ENCODE measurements at regions not wholly inside any gene's neighbourhood (a gene's known extent, or its start where the extent isn't known, plus 50 kb on each side); places are given as distances from the start of the nearest gene placed in this dataset.
A peak's percentile ranks its signal among the peaks of the same experiment; 100 is the strongest.
"Not testable (repeated sequence)": the region's sequence is repeated elsewhere in the genome, so short reads cannot be mapped to it uniquely, and the experiment has no call there.

GRCh38 chr9:42656789-42657188 is 473.3 kb downstream of the SPATA31A6 start:
- not testable (repeated sequence) for DNase-seq (ENCODE audit: low spot score)

- not testable (repeated sequence) for DNase-seq (ENCODE audit: low spot score)
These were observed 474.0 kb downstream of the SPATA31A6 start for GRCh38 chr9:42657496-42657895.

DNA sequence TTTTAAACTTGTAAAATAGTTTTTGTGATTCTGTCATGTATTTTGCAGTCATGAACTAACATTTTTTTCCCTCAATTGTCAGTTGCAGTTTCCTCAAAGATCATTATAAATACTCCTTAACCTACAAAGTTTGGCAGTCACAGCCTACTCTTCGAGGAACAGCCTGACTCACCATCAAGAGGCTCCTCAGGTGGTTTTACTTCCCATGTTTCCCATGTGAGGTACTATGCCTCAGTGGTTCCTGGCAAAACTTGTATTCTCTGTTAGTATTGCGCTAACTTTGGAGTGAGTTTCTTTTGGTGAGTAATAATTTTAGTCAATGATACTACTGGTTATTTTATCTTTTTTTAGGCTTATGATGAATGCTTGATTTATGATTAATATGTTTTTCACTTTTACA is 513.7 kb downstream of the SPATA31A6 start:
- not testable (repeated sequence) for DNase-seq (ENCODE audit: low spot score)

GRCh38 chr9:42702890-42703289 is 519.4 kb downstream of the SPATA31A6 start:
- not testable (repeated sequence) for DNase-seq (ENCODE audit: low spot score)

- DNase-seq (ENCODE audit: low spot score), result not testable (repeated sequence)
These were observed 541.7 kb downstream of the SPATA31A6 start for GRCh38 chr9:42724841-42725835.

- peak; percentile 50 for DNase-seq (ENCODE audit: low spot score)
These were observed 559.8 kb downstream of the SPATA31A6 start for GRCh38 chr9:42743030-42743814.

DNA sequence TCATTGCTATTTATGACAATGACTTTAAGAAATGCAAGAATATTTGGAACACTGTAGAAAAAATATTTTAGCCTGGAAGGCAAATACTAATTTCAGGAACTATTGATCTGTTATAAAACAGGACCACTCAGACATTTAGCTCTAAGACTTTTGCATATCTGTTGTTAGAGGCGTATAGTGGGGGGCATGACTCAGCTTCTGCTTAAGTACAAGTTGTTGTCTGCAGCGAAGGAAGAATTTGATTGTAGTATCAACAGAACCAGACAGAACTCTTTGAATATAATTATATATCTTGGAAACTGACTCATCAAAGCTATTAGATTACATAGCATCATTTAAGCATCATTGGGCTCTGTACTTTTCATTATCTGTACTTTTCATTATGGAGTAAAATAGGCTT is 573.8 kb downstream of the SPATA31A6 start:
- not testable (repeated sequence) for DNase-seq (ENCODE audit: low spot score)

- DNase-seq (ENCODE audit: low spot score), result not testable (repeated sequence)
These were observed 575.9 kb downstream of the SPATA31A6 start for GRCh38 chr9:42759320-42759719.

GRCh38 chr9:42782201-42782600 is 598.7 kb downstream of the SPATA31A6 start:
- not testable (repeated sequence) for DNase-seq (ENCODE audit: low spot score)

DNA sequence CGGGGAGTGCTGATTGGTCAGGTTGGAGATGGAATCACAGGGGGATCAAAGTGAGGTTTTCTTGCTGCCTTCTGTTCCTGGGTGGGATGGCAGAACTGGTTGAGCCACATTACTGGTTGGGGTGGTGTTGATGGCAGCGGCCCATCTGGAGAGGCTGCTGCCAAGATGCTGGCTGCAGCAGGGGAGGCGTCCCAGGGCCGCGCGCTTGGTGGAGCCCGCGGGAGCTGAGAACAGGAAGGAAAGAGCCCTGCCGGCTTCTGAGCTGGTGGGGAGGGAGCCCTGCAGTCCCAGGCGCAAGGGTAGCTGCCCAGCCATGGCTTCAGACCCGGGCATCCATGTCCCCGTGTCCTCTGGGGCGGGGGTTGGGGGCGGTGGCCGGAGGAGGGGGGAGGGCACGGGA is 609.3 kb downstream of the SPATA31A6 start:
- DNase-seq (ENCODE audit: low spot score), result not testable (repeated sequence)

GRCh38 chr9:42798571-42798970 is 615.1 kb downstream of the SPATA31A6 start:
- not testable (repeated sequence) for DNase-seq (ENCODE audit: low spot score)

GRCh38 chr9:42802716-42803115 is 619.3 kb downstream of the SPATA31A6 start:
- not testable (repeated sequence) for DNase-seq (ENCODE audit: low spot score)

- DNase-seq (ENCODE audit: low spot score), result not testable (repeated sequence)
These were observed 623.2 kb downstream of the SPATA31A6 start for GRCh38 chr9:42806674-42807073.

DNA sequence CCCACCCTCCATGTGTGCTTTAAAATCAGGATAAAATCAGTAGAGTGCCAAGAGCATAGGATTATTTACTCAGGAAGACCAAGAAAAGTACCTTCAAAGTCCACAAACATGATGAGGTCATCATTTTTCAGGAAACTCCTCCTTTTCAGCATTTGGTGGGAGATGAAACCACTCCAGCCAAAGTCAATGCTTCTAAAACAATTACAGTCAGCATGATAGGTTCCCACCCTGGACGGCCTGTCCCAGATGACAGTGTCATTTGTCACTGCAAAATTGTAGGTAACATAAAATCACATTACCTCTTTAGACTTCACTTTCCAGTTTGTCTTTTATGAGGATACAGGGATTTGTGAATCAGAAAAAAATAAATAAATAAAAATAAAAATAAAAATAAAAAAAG is 638.0 kb downstream of the SPATA31A6 start:
- DNase-seq (ENCODE audit: low spot score), result not testable (repeated sequence)

DNA sequence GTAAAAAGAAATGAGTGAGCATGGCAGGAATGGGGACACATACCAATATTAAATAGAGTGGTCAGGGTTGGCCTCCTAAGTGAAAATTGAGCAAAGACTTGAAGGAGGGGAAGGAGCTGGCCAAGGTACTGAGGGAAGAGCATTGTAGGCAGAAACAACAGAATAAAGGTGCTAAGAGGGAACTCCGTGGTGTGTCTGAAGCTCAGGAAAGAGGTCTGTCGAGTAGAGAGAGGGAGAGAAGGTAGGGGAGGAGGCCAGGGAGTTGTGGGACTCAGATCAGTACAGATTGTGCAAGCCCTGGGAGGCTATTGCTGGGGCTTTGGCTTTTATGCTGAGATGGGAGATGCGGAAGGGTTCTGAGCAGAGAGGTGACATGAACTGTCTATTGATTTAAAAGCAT is 664.7 kb downstream of the SPATA31A6 start:
- not testable (repeated sequence) for DNase-seq (ENCODE audit: low spot score)

- not testable (repeated sequence) for DNase-seq (ENCODE audit: low spot score)
These were observed 667.6 kb downstream of the SPATA31A6 start for GRCh38 chr9:42850896-42851693.

DNA sequence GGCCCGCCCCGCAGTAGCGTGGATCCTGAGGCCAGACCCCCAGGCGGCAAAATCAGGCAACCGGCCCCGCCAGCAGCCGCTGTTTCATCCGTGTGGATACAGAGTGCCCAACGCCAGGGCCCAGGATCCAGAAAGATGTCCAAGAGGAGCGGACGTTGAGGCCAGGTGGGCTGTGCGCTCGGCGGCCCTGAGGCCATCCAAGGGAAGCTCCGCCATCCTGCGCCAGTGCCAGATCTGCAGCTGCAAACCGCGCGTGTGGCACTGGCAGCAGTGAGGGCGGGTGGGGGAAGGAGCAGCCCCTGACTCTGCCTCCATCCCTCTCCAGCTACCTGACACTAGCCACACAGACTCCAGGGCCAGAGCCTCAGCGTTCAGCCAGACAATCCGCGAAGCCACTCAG is 668.2 kb downstream of the SPATA31A6 start:
- not testable (repeated sequence) for DNase-seq (ENCODE audit: low spot score)

- not testable (repeated sequence) for DNase-seq (ENCODE audit: low spot score)
These were observed 668.9 kb downstream of the SPATA31A6 start for GRCh38 chr9:42852133-42852930.

GRCh38 chr9:42860133-42860532 is 676.7 kb downstream of the SPATA31A6 start:
- not testable (repeated sequence) for DNase-seq (ENCODE audit: low spot score)

GRCh38 chr9:42862465-42862864 is 679.0 kb downstream of the SPATA31A6 start:
- not testable (repeated sequence) for DNase-seq (ENCODE audit: low spot score)
